Fibroblast of lung (primary cell): ENCODE measurements at regions not wholly inside any gene's neighbourhood (a gene's known extent, or its start where the extent isn't known, plus 50 kb on each side); places are given as distances from the start of the nearest gene placed in this dataset.

Experiments used
- DNase-seq, 2 donors: peaks; one replicate each; pipeline versions ENCODE4 v3.0.0 to v3.0.0-alpha.2; 2010; ENCODE audit warnings: low read depth in 2 of 2
- H2AFZ ChIP-seq: 2 replicates; pipeline ENCODE4 v1.5.1; 2012; ENCODE audit warnings: low read length, control low read depth, inconsistent platforms
- H3K27ac ChIP-seq: 2 replicates; pipeline ENCODE4 v1.5.1; 2011; ENCODE audit warnings: low read length, control low read depth; ENCODE audit not compliant: insufficient read depth
- H3K27me3 ChIP-seq: 2 replicates; pipeline ENCODE4 v1.5.1; 2011; ENCODE audit warnings: mild to moderate bottlenecking, low read length; ENCODE audit not compliant: control insufficient read depth, insufficient read depth
- H3K36me3 ChIP-seq: 2 replicates; pipeline ENCODE4 v1.5.1; 2011; ENCODE audit warnings: low read length; ENCODE audit not compliant: control insufficient read depth, insufficient read depth
- H3K4me1 ChIP-seq: 2 replicates; pipeline ENCODE4 v1.5.1; 2011; ENCODE audit warnings: low read length; ENCODE audit not compliant: control insufficient read depth, insufficient read depth; ENCODE audit errors: extremely low read depth
- H3K4me2 ChIP-seq: 2 replicates; pipeline ENCODE4 v1.5.1; 2011; ENCODE audit warnings: low read length, control low read depth; ENCODE audit not compliant: insufficient read depth; ENCODE audit errors: extremely low read depth
- H3K4me3 ChIP-seq, 4 experiments: fragments of 200-600 bp in 1 of 4; sonication (generic) in 1 of 4; replicated peaks in 1 of 4; 2 replicates each; pipeline ENCODE4 v1.5.1; 2011 to 2016; ENCODE audit warnings: low read length in 4 of 4, low read depth in 3 of 4, mild to moderate bottlenecking in 3 of 4, control low read depth in 2 of 4, inconsistent platforms in 1 of 4, mixed read lengths in 1 of 4; ENCODE audit not compliant: insufficient read depth in 1 of 4; ENCODE audit errors: control extremely low read depth in 1 of 4
- H3K79me2 ChIP-seq: 2 replicates; pipeline ENCODE4 v1.5.1; 2012; ENCODE audit warnings: mild to moderate bottlenecking, low read length, inconsistent platforms; ENCODE audit not compliant: control insufficient read depth, insufficient read depth
- H3K9ac ChIP-seq: 2 replicates; pipeline ENCODE4 v1.5.1; 2011; ENCODE audit warnings: mild to moderate bottlenecking, low read length, control low read depth; ENCODE audit not compliant: insufficient read depth
- H3K9me3 ChIP-seq: 2 replicates; pipeline ENCODE4 v1.5.1; 2012; ENCODE audit warnings: low read depth, low read length; ENCODE audit not compliant: control insufficient read depth, insufficient read depth
- H4K20me1 ChIP-seq: 2 replicates; pipeline ENCODE4 v1.5.1; 2011; ENCODE audit warnings: low read length; ENCODE audit not compliant: control insufficient read depth, insufficient read depth; ENCODE audit errors: extremely low read depth
- CTCF ChIP-seq, 2 donors: IDR thresholded peaks in 1 of 2; conservative IDR thresholded peaks in 1 of 2; 1 replicate in 1 of 2; 2 replicates in 1 of 2; pipeline ENCODE4 v1.5.1; 2011 to 2012; ENCODE audit warnings: low read length in 2 of 2, control low read depth in 1 of 2, inconsistent platforms in 1 of 2, low read depth in 1 of 2, mild to moderate bottlenecking in 1 of 2
- EZH2 ChIP-seq: IDR thresholded peaks from 2 replicates; pipeline ENCODE4 v1.5.1; 2012; ENCODE audit warnings: low read length, control low read depth, mild to moderate bottlenecking; ENCODE audit errors: missing control alignments

GRCh38 chr1:99527078-99527477 lies 118.8 kb upstream of the PALMD start:
- Histone ChIP-seq H2AFZ (peak overlapping the region; percentile 44), H3K9me3 (no peaks in the 10 kb centered on the region), H3K36me3 (no peaks in the 10 kb centered on the region), H4K20me1 (no peaks in the 10 kb centered on the region), H3K27ac (no peak overlapping the region), H3K4me3 (no peak overlapping the region), H3K79me2 (no peaks in the 10 kb centered on the region), H3K9ac (no peak overlapping the region), H3K4me2 (no peak overlapping the region), H3K27me3 (no peaks in the 10 kb centered on the region), H3K4me1 (no peaks in the 10 kb centered on the region)
- DNase-seq: peak; percentile 27 to 49
- peak; percentile 20 to 48 for TF ChIP-seq CTCF (conservative IDR thresholded peaks at IDR 0.05 in 1 of 2, IDR thresholded peaks at IDR 0.05 in 1 of 2; ENCODE audit: low read depth in 1 of 2, low read length in 2 of 2)
- TF ChIP-seq EZH2: no peak

GRCh38 chr1:99527545-99527944 lies 118.4 kb upstream of the PALMD start:
- no peaks in the 10 kb centered on the region for H4K20me1 ChIP-seq
- TF ChIP-seq EZH2: no peak
- no peaks in the 10 kb centered on the region for H3K36me3 ChIP-seq
- no peak overlapping the region for H3K9ac ChIP-seq
- DNase-seq: no peak
- no peaks in the 10 kb centered on the region for H3K79me2 ChIP-seq
- H3K4me1 ChIP-seq: no peaks in the 10 kb centered on the region
- H3K9me3 ChIP-seq: no peaks in the 10 kb centered on the region
- H3K27me3 ChIP-seq: no peaks in the 10 kb centered on the region
- no peak overlapping the region for H2AFZ ChIP-seq
- H3K27ac ChIP-seq: no peak overlapping the region
- H3K4me2 ChIP-seq: no peak overlapping the region
- H3K4me3 ChIP-seq: no peak overlapping the region

- Histone ChIP-seq H3K79me2 (no peaks in the 10 kb centered on the region), H3K27me3 (no peaks in the 10 kb centered on the region), H4K20me1 (no peaks in the 10 kb centered on the region), H3K36me3 (no peaks in the 10 kb centered on the region), H3K4me1 (no peaks in the 10 kb centered on the region), H3K9ac (no peak overlapping the region), H3K9me3 (no peaks in the 10 kb centered on the region), H2AFZ (no peak overlapping the region), H3K27ac (no peak overlapping the region), H3K4me3 (no peak overlapping the region), H3K4me2 (no peak overlapping the region)
- no peak for DNase-seq
- no peak for TF ChIP-seq EZH2
- TF ChIP-seq CTCF (conservative IDR thresholded peaks at IDR 0.05 in 1 of 2, IDR thresholded peaks at IDR 0.05 in 1 of 2; ENCODE audit: low read depth in 1 of 2, low read length in 2 of 2): no peak
These were observed 116.9 kb upstream of the PALMD start for GRCh38 chr1:99529002-99529401.
